ENCODE measurements at regions not wholly inside any gene's neighbourhood (a gene's known extent, or its start where the extent isn't known, plus 50 kb on each side); places are given as distances from the start of the nearest gene placed in this dataset.

DNA sequence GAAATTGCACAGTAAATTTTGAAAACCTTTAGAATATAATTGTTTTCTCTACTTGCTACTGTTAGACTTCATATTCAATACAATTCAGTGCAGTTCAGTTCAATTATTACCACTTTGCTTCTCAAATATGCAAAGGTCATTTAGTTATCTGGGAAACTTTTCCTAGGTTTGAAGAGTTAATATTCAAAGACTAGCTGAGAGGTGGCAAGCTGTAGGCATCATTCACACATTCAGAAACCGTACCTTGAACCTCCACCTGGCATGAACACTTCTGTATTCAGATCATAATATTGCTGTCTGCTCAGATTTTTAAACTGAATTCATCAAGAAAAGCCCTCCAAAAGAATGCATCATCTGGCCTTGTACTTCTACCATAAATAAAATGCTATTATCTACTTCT, 162.1 kb upstream of the PCSK5 start:
- TF ChIP-seq EZH2 (IDR thresholded peaks at IDR 0.05): no peak
- TF ChIP-seq POLR2AphosphoS5 (IDR thresholded peaks at IDR 0.05; ENCODE audit: borderline replicate concordance, low read depth, low read length): no peak
